GM19468 (cell line): ENCODE measurements at regions not wholly inside any gene's neighbourhood (a gene's known extent, or its start where the extent isn't known, plus 50 kb on each side); places are given as distances from the start of the nearest gene placed in this dataset.

Source experiments
- ATAC-seq: cut with Tn5 transposase; IDR thresholded peaks from one replicate; pipeline ENCODE4 v1.9.1; 2021; ENCODE audit warnings: mild to moderate bottlenecking, moderate library complexity, moderate number of reproducible peaks; ENCODE audit not compliant: unreplicated experiment; ENCODE audit errors: extremely low read depth

- ATAC-seq, result no peak
These were observed 339.9 kb upstream of the KIRREL3 start for GRCh38 chr11:127340438-127340837.

GRCh38 chr11:127339376-127339775, 338.8 kb upstream of the KIRREL3 start:
- no peak for ATAC-seq

- no peak for ATAC-seq
These were observed 338.1 kb upstream of the KIRREL3 start for GRCh38 chr11:127338380-127339259.

GRCh38 chr11:127334466-127334865, 333.9 kb upstream of the KIRREL3 start:
- no peak for ATAC-seq

- no peak for ATAC-seq
These were observed 332.3 kb upstream of the KIRREL3 start for GRCh38 chr11:127332896-127333295.

GRCh38 chr11:127330044-127330443, 329.5 kb upstream of the KIRREL3 start:
- ATAC-seq, result no peak

GRCh38 chr11:127308291-127308690, 307.7 kb upstream of the KIRREL3 start:
- no peak for ATAC-seq

GRCh38 chr11:127307700-127308099, 307.1 kb upstream of the KIRREL3 start:
- ATAC-seq, result no peak

- no peak for ATAC-seq
These were observed 304.1 kb upstream of the KIRREL3 start for GRCh38 chr11:127304634-127305033.

GRCh38 chr11:127288926-127289325, 288.4 kb upstream of the KIRREL3 start:
- no peak for ATAC-seq

GRCh38 chr11:127281534-127281933, 281.0 kb upstream of the KIRREL3 start:
- no peak for ATAC-seq

GRCh38 chr11:127275774-127276173, 275.2 kb upstream of the KIRREL3 start:
- ATAC-seq, result no peak

GRCh38 chr11:127274328-127274676, 273.7 kb upstream of the KIRREL3 start:
- ATAC-seq, result no peak

GRCh38 chr11:127273593-127274327, 273.2 kb upstream of the KIRREL3 start:
- ATAC-seq, result no peak

- ATAC-seq, result no peak
These were observed 270.3 kb upstream of the KIRREL3 start for GRCh38 chr11:127270851-127271250.

GRCh38 chr11:127269911-127270310, 269.3 kb upstream of the KIRREL3 start:
- no peak for ATAC-seq

- no peak for ATAC-seq
These were observed 268.4 kb upstream of the KIRREL3 start for GRCh38 chr11:127268932-127269331.

- ATAC-seq, result no peak
These were observed 268.0 kb upstream of the KIRREL3 start for GRCh38 chr11:127268521-127268920.

- ATAC-seq, result no peak
These were observed 258.5 kb upstream of the KIRREL3 start for GRCh38 chr11:127259102-127259501.

GRCh38 chr11:127255209-127255608, 254.6 kb upstream of the KIRREL3 start:
- ATAC-seq, result no peak

- ATAC-seq, result no peak
These were observed 251.8 kb upstream of the KIRREL3 start for GRCh38 chr11:127252321-127252720.
